ENCODE measurements at regions not wholly inside any gene's neighbourhood (a gene's known extent, or its start where the extent isn't known, plus 50 kb on each side); places are given as distances from the start of the nearest gene placed in this dataset.

DNA sequence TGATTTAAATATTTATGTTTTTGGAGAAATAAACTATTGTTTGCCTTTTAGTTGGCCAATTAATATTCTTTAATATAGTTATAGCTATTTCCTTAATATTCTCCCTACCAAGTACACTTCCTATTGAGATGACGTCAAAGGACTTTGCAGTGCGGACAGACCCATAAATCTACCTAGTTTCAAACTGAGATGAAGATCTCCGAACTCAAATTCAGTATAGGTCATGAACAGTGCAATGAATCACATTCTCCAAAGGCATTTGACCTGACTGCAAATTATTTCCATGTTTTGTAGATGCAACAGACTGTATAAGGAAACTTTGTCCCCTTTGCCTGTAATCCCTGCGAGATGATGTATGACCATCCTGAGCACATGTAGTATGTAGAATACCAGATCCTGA, 342.6 kb upstream of the FIGN start:
- TF ChIP-seq, protein P1, sequence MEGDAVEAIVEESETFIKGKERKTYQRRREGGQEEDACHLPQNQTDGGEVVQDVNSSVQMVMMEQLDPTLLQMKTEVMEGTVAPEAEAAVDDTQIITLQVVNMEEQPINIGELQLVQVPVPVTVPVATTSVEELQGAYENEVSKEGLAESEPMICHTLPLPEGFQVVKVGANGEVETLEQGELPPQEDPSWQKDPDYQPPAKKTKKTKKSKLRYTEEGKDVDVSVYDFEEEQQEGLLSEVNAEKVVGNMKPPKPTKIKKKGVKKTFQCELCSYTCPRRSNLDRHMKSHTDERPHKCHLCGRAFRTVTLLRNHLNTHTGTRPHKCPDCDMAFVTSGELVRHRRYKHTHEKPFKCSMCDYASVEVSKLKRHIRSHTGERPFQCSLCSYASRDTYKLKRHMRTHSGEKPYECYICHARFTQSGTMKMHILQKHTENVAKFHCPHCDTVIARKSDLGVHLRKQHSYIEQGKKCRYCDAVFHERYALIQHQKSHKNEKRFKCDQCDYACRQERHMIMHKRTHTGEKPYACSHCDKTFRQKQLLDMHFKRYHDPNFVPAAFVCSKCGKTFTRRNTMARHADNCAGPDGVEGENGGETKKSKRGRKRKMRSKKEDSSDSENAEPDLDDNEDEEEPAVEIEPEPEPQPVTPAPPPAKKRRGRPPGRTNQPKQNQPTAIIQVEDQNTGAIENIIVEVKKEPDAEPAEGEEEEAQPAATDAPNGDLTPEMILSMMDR (IDR thresholded peaks at IDR 0.05 in 2 of 3, conservative IDR thresholded peaks at IDR 0.05 in 1 of 3; ENCODE audit: borderline replicate concordance in 1 of 3, insufficient read depth in 1 of 3, low read depth in 2 of 3, low read length in 2 of 3) = no peak
- TF ChIP-seq CEBPB (IDR thresholded peaks at IDR 0.05; ENCODE audit: low read depth) (no peak), POLR2A (IDR thresholded peaks at IDR 0.05; ENCODE audit: borderline replicate concordance, extremely low read depth, insufficient read depth, insufficient read length) (no peak), EZH2phosphoT487 (IDR thresholded peaks at IDR 0.05; ENCODE audit: borderline replicate concordance) (no peak), SP1 (IDR thresholded peaks at IDR 0.05; ENCODE audit: low read depth) (no peak), POLR2AphosphoS5 (IDR thresholded peaks at IDR 0.05; ENCODE audit: low read depth, low read length) (no peak), EZH2 (IDR thresholded peaks at IDR 0.05) (no peak), ZNF274 (IDR thresholded peaks at IDR 0.05; ENCODE audit: low read depth, low read length) (no peak)
